Vagina (tissue), 2 donors: ENCODE measurements at regions not wholly inside any gene's neighbourhood (a gene's known extent, or its start where the extent isn't known, plus 50 kb on each side); places are given as distances from the start of the nearest gene placed in this dataset.

Experiments used
- DNase-seq, 2 donors: peaks; one replicate each; pipeline ENCODE4 v3.0.0-alpha.2; 2017; ENCODE audit errors: extremely low spot score in 2 of 2
- H3K27ac ChIP-seq: fragments of 200-600 bp; sonication (generic); one replicate; pipeline ENCODE4 v1.5.1; 2019
- H3K27me3 ChIP-seq: fragments of 200-600 bp; sonication (generic); one replicate; pipeline ENCODE4 v1.5.1; 2019
- H3K36me3 ChIP-seq, 2 donors: fragments of 200-600 bp; sonication (generic); one replicate each; pipeline ENCODE4 v1.5.1; 2017 to 2019
- H3K4me1 ChIP-seq: fragments of 200-600 bp; sonication (generic); one replicate; pipeline ENCODE4 v1.5.1; 2019
- H3K4me3 ChIP-seq, 2 donors: fragments of 200-600 bp; sonication (generic); 1 replicate in 1 of 2; 2 replicates in 1 of 2; pipeline ENCODE4 v1.5.1; 2016 to 2019
- H3K9me3 ChIP-seq: fragments of 200-600 bp; sonication (generic); one replicate; pipeline ENCODE4 v1.5.1; 2019
- CTCF ChIP-seq, 3 experiments: fragments of 450-650 bp in 2 of 3; fragments of 200-600 bp in 1 of 3; sonication (generic) in 1 of 3; IDR thresholded peaks; one replicate each; pipeline ENCODE4 v1.5.1; 2017 to 2019; ENCODE audit warnings: antibody characterized with exemption in 3 of 3, mild to moderate bottlenecking in 2 of 3, moderate library complexity in 2 of 3
- POLR2A ChIP-seq, 2 donors: fragments of 450-650 bp; IDR thresholded peaks; one replicate each; pipeline ENCODE4 v1.6.1; 2017; ENCODE audit warnings: antibody characterized with exemption in 2 of 2, mild to moderate bottlenecking in 2 of 2, moderate library complexity in 2 of 2
- POLR2AphosphoS5 ChIP-seq, 2 donors: sonication (generic); formaldehyde crosslinking; IDR thresholded peaks; one replicate each; pipeline ENCODE4 v1.9.0; 2017; ENCODE audit warnings: antibody characterized with exemption in 2 of 2, mild to moderate bottlenecking in 2 of 2, low read depth in 1 of 2; ENCODE audit not compliant: insufficient read depth in 1 of 2
- intact Hi-C: fragments of 100-400 bp; cut with DNase I; formaldehyde crosslinking; loops from one replicate; pipeline ENCODE4 v1.15.1; 2023

- Histone ChIP-seq H3K27me3 (no peaks in the 10 kb centered on the region), H3K36me3 (no peaks in the 10 kb centered on the region), H3K9me3 (no peaks in the 10 kb centered on the region), H3K4me1 (no peaks in the 10 kb centered on the region), H3K4me3 (no peak overlapping the region), H3K27ac (no peak overlapping the region)
- no peak for DNase-seq
- TF ChIP-seq CTCF (IDR thresholded peaks at IDR 0.05) (no peak), POLR2A (IDR thresholded peaks at IDR 0.05) (no peak), POLR2AphosphoS5 (IDR thresholded peaks at IDR 0.05; ENCODE audit: insufficient read depth in 1 of 2, low read depth in 1 of 2) (no peak)
- intact Hi-C loops = no loop called here
Measured at GRCh38 chr16:25464058-25464457, 206.4 kb upstream of the ZKSCAN2 start.

GRCh38 chr16:25449802-25450201 lies 192.2 kb upstream of the ZKSCAN2 start:
- Histone ChIP-seq H3K27ac (no peak overlapping the region), H3K4me1 (no peaks in the 10 kb centered on the region), H3K9me3 (no peaks in the 10 kb centered on the region), H3K27me3 (no peaks in the 10 kb centered on the region), H3K36me3 (no peaks in the 10 kb centered on the region), H3K4me3 (no peak overlapping the region)
- intact Hi-C loops = no loop called here
- DNase-seq = no peak
- no peak for TF ChIP-seq POLR2AphosphoS5 (IDR thresholded peaks at IDR 0.05; ENCODE audit: insufficient read depth in 1 of 2, low read depth in 1 of 2)
- no peak for TF ChIP-seq POLR2A (IDR thresholded peaks at IDR 0.05)
- no peak for TF ChIP-seq CTCF (IDR thresholded peaks at IDR 0.05)

GRCh38 chr16:25443994-25444393 lies 186.3 kb upstream of the ZKSCAN2 start:
- no peak overlapping the region for H3K27ac ChIP-seq
- DNase-seq = no peak
- H3K4me3 ChIP-seq = no peak overlapping the region
- intact Hi-C loops = no loop called here
- TF ChIP-seq POLR2AphosphoS5 (IDR thresholded peaks at IDR 0.05; ENCODE audit: insufficient read depth in 1 of 2, low read depth in 1 of 2) (no peak), POLR2A (IDR thresholded peaks at IDR 0.05) (no peak), CTCF (IDR thresholded peaks at IDR 0.05) (no peak)
- H3K27me3 ChIP-seq = no peaks in the 10 kb centered on the region
- no peaks in the 10 kb centered on the region for H3K4me1 ChIP-seq
- H3K36me3 ChIP-seq = no peaks in the 10 kb centered on the region
- no peaks in the 10 kb centered on the region for H3K9me3 ChIP-seq

- TF ChIP-seq POLR2AphosphoS5 (IDR thresholded peaks at IDR 0.05; ENCODE audit: insufficient read depth in 1 of 2, low read depth in 1 of 2) (no peak), POLR2A (IDR thresholded peaks at IDR 0.05) (no peak), CTCF (IDR thresholded peaks at IDR 0.05) (no peak)
- intact Hi-C loops = no loop called here
- DNase-seq = no peak
Measured at GRCh38 chr16:25434064-25434463, 176.4 kb upstream of the ZKSCAN2 start.

GRCh38 chr16:25433388-25433787 lies 175.7 kb upstream of the ZKSCAN2 start:
- Histone ChIP-seq H3K4me1 (no peaks in the 10 kb centered on the region), H3K36me3 (no peaks in the 10 kb centered on the region), H3K9me3 (no peaks in the 10 kb centered on the region), H3K27ac (no peak overlapping the region), H3K4me3 (no peak overlapping the region), H3K27me3 (no peaks in the 10 kb centered on the region)
- TF ChIP-seq POLR2A (IDR thresholded peaks at IDR 0.05) (no peak), CTCF (IDR thresholded peaks at IDR 0.05) (no peak), POLR2AphosphoS5 (IDR thresholded peaks at IDR 0.05; ENCODE audit: insufficient read depth in 1 of 2, low read depth in 1 of 2) (no peak)
- no peak for DNase-seq
- intact Hi-C loops = no loop called here

More at GRCh38 chr16:25434064-25434463, 176.4 kb upstream of the ZKSCAN2 start:
- H3K4me3 ChIP-seq = no peak overlapping the region
- no peaks in the 10 kb centered on the region for H3K27me3 ChIP-seq
- no peak overlapping the region for H3K27ac ChIP-seq
- H3K36me3 ChIP-seq = no peaks in the 10 kb centered on the region
- H3K9me3 ChIP-seq = no peaks in the 10 kb centered on the region
- no peaks in the 10 kb centered on the region for H3K4me1 ChIP-seq
